Endothelial cell of umbilical vein (primary cell): ENCODE measurements at regions not wholly inside any gene's neighbourhood (a gene's known extent, or its start where the extent isn't known, plus 50 kb on each side); places are given as distances from the start of the nearest gene placed in this dataset.

ENCODE experiments used
- EZH2 ChIP-seq: IDR thresholded peaks from 2 replicates; pipeline ENCODE4 v1.6.1; 2012; ENCODE audit warnings: borderline replicate concordance, low read depth, mild to moderate bottlenecking, moderate library complexity, low read length, inconsistent platforms; ENCODE audit not compliant: severe bottlenecking
- FOS ChIP-seq: IDR thresholded peaks from 2 replicates; pipeline ENCODE4 v1.6.1; 2011; ENCODE audit warnings: mild to moderate bottlenecking, low read length, moderate library complexity, borderline replicate concordance; ENCODE audit not compliant: insufficient read depth
- GATA2 ChIP-seq: IDR thresholded peaks from 2 replicates; pipeline ENCODE4 v1.7.0; 2011; ENCODE audit warnings: low read depth, mild to moderate bottlenecking, moderate library complexity, mixed read lengths, low read length; ENCODE audit not compliant: insufficient read length, insufficient read depth
- MYC ChIP-seq: IDR thresholded peaks from one replicate; pipeline ENCODE4 v1.6.1; 2011; ENCODE audit warnings: mild to moderate bottlenecking, low read depth, low read length
- POLR2A ChIP-seq: IDR thresholded peaks from 2 replicates; pipeline ENCODE4 v1.6.1; 2012; ENCODE audit warnings: low read depth, mild to moderate bottlenecking, control low read depth, low read length
- TF ChIP-seq, protein P1 (sequence below), 2 donors: IDR thresholded peaks; 1 replicate in 1 of 2; 2 replicates in 1 of 2; pipeline ENCODE4 v1.5.1; 2011; ENCODE audit warnings: low read length in 2 of 2, mild to moderate bottlenecking in 2 of 2, moderate library complexity in 2 of 2, control low read depth in 1 of 2, inconsistent platforms in 1 of 2, low read depth in 1 of 2; ENCODE audit not compliant: insufficient read depth in 1 of 2; ENCODE audit errors: extremely low read depth in 1 of 2

DNA sequence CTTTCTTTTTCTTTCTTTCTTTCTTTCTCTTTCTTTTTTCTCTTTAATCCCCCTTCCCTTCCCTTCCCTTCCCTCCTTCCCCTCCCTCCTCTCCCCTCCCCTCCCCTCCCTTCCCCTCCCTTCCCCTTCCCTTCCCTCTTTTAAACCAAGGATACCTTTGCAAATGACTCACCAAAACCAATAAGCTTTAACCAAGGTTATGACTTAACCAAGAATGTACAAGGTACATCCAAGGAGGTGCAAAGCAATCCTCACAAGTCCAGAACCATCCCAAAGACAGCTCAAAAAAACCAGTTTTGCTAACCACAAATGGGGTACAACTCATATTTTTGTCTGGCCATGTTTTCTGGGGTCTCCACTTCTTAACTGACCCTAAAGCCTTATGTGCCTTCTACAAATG lies 174.7 kb upstream of the PPP1R2C start:
- TF ChIP-seq, protein P1, sequence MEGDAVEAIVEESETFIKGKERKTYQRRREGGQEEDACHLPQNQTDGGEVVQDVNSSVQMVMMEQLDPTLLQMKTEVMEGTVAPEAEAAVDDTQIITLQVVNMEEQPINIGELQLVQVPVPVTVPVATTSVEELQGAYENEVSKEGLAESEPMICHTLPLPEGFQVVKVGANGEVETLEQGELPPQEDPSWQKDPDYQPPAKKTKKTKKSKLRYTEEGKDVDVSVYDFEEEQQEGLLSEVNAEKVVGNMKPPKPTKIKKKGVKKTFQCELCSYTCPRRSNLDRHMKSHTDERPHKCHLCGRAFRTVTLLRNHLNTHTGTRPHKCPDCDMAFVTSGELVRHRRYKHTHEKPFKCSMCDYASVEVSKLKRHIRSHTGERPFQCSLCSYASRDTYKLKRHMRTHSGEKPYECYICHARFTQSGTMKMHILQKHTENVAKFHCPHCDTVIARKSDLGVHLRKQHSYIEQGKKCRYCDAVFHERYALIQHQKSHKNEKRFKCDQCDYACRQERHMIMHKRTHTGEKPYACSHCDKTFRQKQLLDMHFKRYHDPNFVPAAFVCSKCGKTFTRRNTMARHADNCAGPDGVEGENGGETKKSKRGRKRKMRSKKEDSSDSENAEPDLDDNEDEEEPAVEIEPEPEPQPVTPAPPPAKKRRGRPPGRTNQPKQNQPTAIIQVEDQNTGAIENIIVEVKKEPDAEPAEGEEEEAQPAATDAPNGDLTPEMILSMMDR (IDR thresholded peaks at IDR 0.05; ENCODE audit: extremely low read depth in 1 of 2, insufficient read depth in 1 of 2, low read depth in 1 of 2, low read length in 2 of 2): no peak
- no peak for TF ChIP-seq POLR2A
- TF ChIP-seq EZH2: no peak
- TF ChIP-seq GATA2: no peak
- TF ChIP-seq MYC: no peak
- TF ChIP-seq FOS: no peak
